ENCODE measurements at regions not wholly inside any gene's neighbourhood (a gene's known extent, or its start where the extent isn't known, plus 50 kb on each side); places are given as distances from the start of the nearest gene placed in this dataset.

- ATAC-seq, result no peak
- TF ChIP-seq BACH2 (CRISPR knock-in tag; IDR thresholded peaks at IDR 0.05; ENCODE audit: borderline replicate concordance) (no peak), CSDC2 (CRISPR knock-in tag; IDR thresholded peaks at IDR 0.05) (no peak), CSRNP3 (CRISPR knock-in tag; IDR thresholded peaks at IDR 0.05) (no peak), ZFP30 (CRISPR knock-in tag; IDR thresholded peaks at IDR 0.05) (no peak), TCF4 (CRISPR knock-in tag; IDR thresholded peaks at IDR 0.05; ENCODE audit: borderline replicate concordance) (no peak), ZFP3 (CRISPR knock-in tag; IDR thresholded peaks at IDR 0.05) (no peak), CREB5 (CRISPR knock-in tag; IDR thresholded peaks at IDR 0.05; ENCODE audit: low read depth) (no peak), ISL1 (CRISPR knock-in tag; IDR thresholded peaks at IDR 0.05) (no peak), TOX (CRISPR knock-in tag; IDR thresholded peaks at IDR 0.05; ENCODE audit: borderline replicate concordance) (no peak), SNAI2 (CRISPR knock-in tag; IDR thresholded peaks at IDR 0.05) (no peak), OSR1 (CRISPR knock-in tag; IDR thresholded peaks at IDR 0.05) (no peak), ZC3H10 (CRISPR knock-in tag; IDR thresholded peaks at IDR 0.05) (no peak), ARNTL (CRISPR knock-in tag; IDR thresholded peaks at IDR 0.05; ENCODE audit: borderline replicate concordance, low read depth) (no peak), GLIS3 (CRISPR knock-in tag; IDR thresholded peaks at IDR 0.05) (no peak), TSHZ2 (CRISPR knock-in tag; IDR thresholded peaks at IDR 0.05) (no peak), ZNF70 (CRISPR knock-in tag; IDR thresholded peaks at IDR 0.05) (no peak), POU6F1 (CRISPR knock-in tag; IDR thresholded peaks at IDR 0.05; ENCODE audit: borderline replicate concordance, low read depth) (no peak), PPARA (CRISPR knock-in tag; IDR thresholded peaks at IDR 0.05; ENCODE audit: borderline replicate concordance) (no peak), ZNF8 (CRISPR knock-in tag; IDR thresholded peaks at IDR 0.05) (no peak)
These were observed 156.5 kb downstream of the MOXD1 start for GRCh38 chr6:132244744-132245143.

- 0 out of 3 replicates have a peak, but pooled peaks have one; percentile 35 for ATAC-seq
- TF ChIP-seq PATZ1 (CRISPR knock-in tag; IDR thresholded peaks at IDR 0.05; ENCODE audit: borderline replicate concordance) (no peak), ZFP3 (CRISPR knock-in tag; IDR thresholded peaks at IDR 0.05) (no peak), POU6F1 (CRISPR knock-in tag; IDR thresholded peaks at IDR 0.05; ENCODE audit: borderline replicate concordance, low read depth) (no peak), OSR1 (CRISPR knock-in tag; IDR thresholded peaks at IDR 0.05) (no peak), CSRNP3 (CRISPR knock-in tag; IDR thresholded peaks at IDR 0.05) (no peak), BACH2 (CRISPR knock-in tag; IDR thresholded peaks at IDR 0.05; ENCODE audit: borderline replicate concordance) (no peak), ZC3H10 (CRISPR knock-in tag; IDR thresholded peaks at IDR 0.05) (no peak), RARB (CRISPR knock-in tag; IDR thresholded peaks at IDR 0.05) (no peak), ZNF565 (CRISPR knock-in tag; conservative IDR thresholded peaks at IDR 0.05; ENCODE audit: low read depth) (no peak), ZNF8 (CRISPR knock-in tag; IDR thresholded peaks at IDR 0.05) (no peak), SNAI2 (CRISPR knock-in tag; IDR thresholded peaks at IDR 0.05) (no peak), ISL1 (CRISPR knock-in tag; IDR thresholded peaks at IDR 0.05) (no peak), PPARA (CRISPR knock-in tag; IDR thresholded peaks at IDR 0.05; ENCODE audit: borderline replicate concordance) (no peak), TSHZ2 (CRISPR knock-in tag; IDR thresholded peaks at IDR 0.05) (no peak), CREB5 (CRISPR knock-in tag; IDR thresholded peaks at IDR 0.05; ENCODE audit: low read depth) (no peak)
These were observed 164.5 kb downstream of the MOXD1 start for GRCh38 chr6:132236744-132237143.

Measured in SK-N-SH treated with all-trans-retinoic acid at 6 μM for 48 hours (cell line).